ENCODE measurements at regions not wholly inside any gene's neighbourhood (a gene's known extent, or its start where the extent isn't known, plus 50 kb on each side); places are given as distances from the start of the nearest gene placed in this dataset.

DNA sequence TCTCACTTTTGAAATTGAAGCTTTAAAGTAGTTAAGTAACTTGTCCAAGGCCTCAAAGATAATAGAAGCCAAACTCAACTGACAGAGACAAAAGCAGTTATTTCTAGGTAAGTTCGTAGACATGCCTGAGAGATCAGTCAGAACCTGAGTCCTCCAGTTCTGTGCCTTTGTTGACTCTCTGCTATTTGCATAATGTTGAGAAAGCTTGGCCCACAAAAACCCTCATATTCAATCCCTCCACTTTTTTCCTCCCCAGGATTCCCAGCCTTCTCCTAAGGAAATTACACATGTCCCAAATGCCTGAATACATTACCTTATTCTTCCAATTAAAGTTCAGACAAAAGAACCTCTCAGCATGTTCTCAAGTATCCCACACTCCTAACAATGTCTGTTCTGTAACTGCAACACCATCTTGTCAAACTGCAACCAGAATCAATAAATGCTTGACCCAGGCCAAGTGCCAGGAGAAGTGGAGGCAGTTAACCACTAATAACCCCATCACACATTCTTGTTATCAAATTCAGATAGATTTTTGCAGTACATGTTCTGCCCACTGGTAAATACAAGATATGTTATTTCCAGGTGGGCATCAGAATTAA, 217.8 kb downstream of the LRRC3B start:
- TF ChIP-seq, protein P1, sequence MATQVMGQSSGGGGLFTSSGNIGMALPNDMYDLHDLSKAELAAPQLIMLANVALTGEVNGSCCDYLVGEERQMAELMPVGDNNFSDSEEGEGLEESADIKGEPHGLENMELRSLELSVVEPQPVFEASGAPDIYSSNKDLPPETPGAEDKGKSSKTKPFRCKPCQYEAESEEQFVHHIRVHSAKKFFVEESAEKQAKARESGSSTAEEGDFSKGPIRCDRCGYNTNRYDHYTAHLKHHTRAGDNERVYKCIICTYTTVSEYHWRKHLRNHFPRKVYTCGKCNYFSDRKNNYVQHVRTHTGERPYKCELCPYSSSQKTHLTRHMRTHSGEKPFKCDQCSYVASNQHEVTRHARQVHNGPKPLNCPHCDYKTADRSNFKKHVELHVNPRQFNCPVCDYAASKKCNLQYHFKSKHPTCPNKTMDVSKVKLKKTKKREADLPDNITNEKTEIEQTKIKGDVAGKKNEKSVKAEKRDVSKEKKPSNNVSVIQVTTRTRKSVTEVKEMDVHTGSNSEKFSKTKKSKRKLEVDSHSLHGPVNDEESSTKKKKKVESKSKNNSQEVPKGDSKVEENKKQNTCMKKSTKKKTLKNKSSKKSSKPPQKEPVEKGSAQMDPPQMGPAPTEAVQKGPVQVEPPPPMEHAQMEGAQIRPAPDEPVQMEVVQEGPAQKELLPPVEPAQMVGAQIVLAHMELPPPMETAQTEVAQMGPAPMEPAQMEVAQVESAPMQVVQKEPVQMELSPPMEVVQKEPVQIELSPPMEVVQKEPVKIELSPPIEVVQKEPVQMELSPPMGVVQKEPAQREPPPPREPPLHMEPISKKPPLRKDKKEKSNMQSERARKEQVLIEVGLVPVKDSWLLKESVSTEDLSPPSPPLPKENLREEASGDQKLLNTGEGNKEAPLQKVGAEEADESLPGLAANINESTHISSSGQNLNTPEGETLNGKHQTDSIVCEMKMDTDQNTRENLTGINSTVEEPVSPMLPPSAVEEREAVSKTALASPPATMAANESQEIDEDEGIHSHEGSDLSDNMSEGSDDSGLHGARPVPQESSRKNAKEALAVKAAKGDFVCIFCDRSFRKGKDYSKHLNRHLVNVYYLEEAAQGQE (IDR thresholded peaks at IDR 0.05; ENCODE audit: insufficient read depth in 1 of 2, low read depth in 2 of 2, low read length in 2 of 2), result no peak
- no peak for TF ChIP-seq TAF1 (IDR thresholded peaks at IDR 0.05; ENCODE audit: borderline replicate concordance, insufficient read depth, low read length)
- TF ChIP-seq POLR2AphosphoS5 (IDR thresholded peaks at IDR 0.05; ENCODE audit: low read depth, low read length), result no peak
- TF ChIP-seq FOXP2 (optimal IDR thresholded peaks at IDR 0.05; ENCODE audit: borderline replicate concordance, extremely low read depth, extremely low read length, insufficient read depth), result no peak
- TF ChIP-seq SIN3A (IDR thresholded peaks at IDR 0.05; ENCODE audit: borderline replicate concordance, insufficient read depth, low read length), result no peak

GRCh38 chr3:26845194-26845593, 222.6 kb downstream of the LRRC3B start:
- no peak for TF ChIP-seq FOXP2 (optimal IDR thresholded peaks at IDR 0.05; ENCODE audit: borderline replicate concordance, extremely low read depth, extremely low read length, insufficient read depth)
- TF ChIP-seq, protein P1 (IDR thresholded peaks at IDR 0.05; ENCODE audit: insufficient read depth in 1 of 2, low read depth in 2 of 2, low read length in 2 of 2), result peak in 1 of 2 experiments; percentile 69; a peak in 1 of 4 replicates

GRCh38 chr3:26847680-26848079, 225.1 kb downstream of the LRRC3B start:
- no peak for TF ChIP-seq TAF1 (IDR thresholded peaks at IDR 0.05; ENCODE audit: borderline replicate concordance, insufficient read depth, low read length)
- TF ChIP-seq FOXP2 (optimal IDR thresholded peaks at IDR 0.05; ENCODE audit: borderline replicate concordance, extremely low read depth, extremely low read length, insufficient read depth), result no peak
- no peak for TF ChIP-seq POLR2AphosphoS5 (IDR thresholded peaks at IDR 0.05; ENCODE audit: low read depth, low read length)
- no peak for TF ChIP-seq SIN3A (IDR thresholded peaks at IDR 0.05; ENCODE audit: borderline replicate concordance, insufficient read depth, low read length)
- TF ChIP-seq, protein P1 (IDR thresholded peaks at IDR 0.05; ENCODE audit: insufficient read depth in 1 of 2, low read depth in 2 of 2, low read length in 2 of 2), result no peak

GRCh38 chr3:26894443-26894842, 271.9 kb downstream of the LRRC3B start:
- TF ChIP-seq TAF1 (IDR thresholded peaks at IDR 0.05; ENCODE audit: borderline replicate concordance, insufficient read depth, low read length) (no peak), POLR2AphosphoS5 (IDR thresholded peaks at IDR 0.05; ENCODE audit: low read depth, low read length) (no peak), FOXP2 (optimal IDR thresholded peaks at IDR 0.05; ENCODE audit: borderline replicate concordance, extremely low read depth, extremely low read length, insufficient read depth) (no peak), SIN3A (IDR thresholded peaks at IDR 0.05; ENCODE audit: borderline replicate concordance, insufficient read depth, low read length) (no peak)
- TF ChIP-seq, protein P1 (IDR thresholded peaks at IDR 0.05; ENCODE audit: insufficient read depth in 1 of 2, low read depth in 2 of 2, low read length in 2 of 2), result no peak

- TF ChIP-seq, protein P1 (IDR thresholded peaks at IDR 0.05; ENCODE audit: insufficient read depth in 1 of 2, low read depth in 2 of 2, low read length in 2 of 2), result no peak
- TF ChIP-seq FOXP2 (optimal IDR thresholded peaks at IDR 0.05; ENCODE audit: borderline replicate concordance, extremely low read depth, extremely low read length, insufficient read depth) (no peak), TAF1 (IDR thresholded peaks at IDR 0.05; ENCODE audit: borderline replicate concordance, insufficient read depth, low read length) (no peak), SIN3A (IDR thresholded peaks at IDR 0.05; ENCODE audit: borderline replicate concordance, insufficient read depth, low read length) (no peak), POLR2AphosphoS5 (IDR thresholded peaks at IDR 0.05; ENCODE audit: low read depth, low read length) (no peak)
These were observed 292.6 kb downstream of the LRRC3B start for GRCh38 chr3:26915208-26915607.
